ENCODE measurements at regions not wholly inside any gene's neighbourhood (a gene's known extent, or its start where the extent isn't known, plus 50 kb on each side); places are given as distances from the start of the nearest gene placed in this dataset.
"Not testable (repeated sequence)": the region's sequence is repeated elsewhere in the genome, so short reads cannot be mapped to it uniquely, and the experiment has no call there.

GRCh38 chr2:89818873-89819272 lies 1127.4 kb downstream of the RPIA start:
- no peak overlapping the region for H3K27ac Mint-ChIP-seq

GRCh38 chr2:89819809-89820208 lies 1128.3 kb downstream of the RPIA start:
- no peaks in the 10 kb centered on the region for H3K9me3 Mint-ChIP-seq
- no peaks in the 10 kb centered on the region for H3K4me1 Mint-ChIP-seq (ENCODE audit: low read depth)
- H3K27ac Mint-ChIP-seq = no peak overlapping the region
- no peaks in the 10 kb centered on the region for H3K27me3 Mint-ChIP-seq (ENCODE audit: low read depth)
- no peak overlapping the region for H3K4me3 Mint-ChIP-seq
- DNase-seq (ENCODE audit: low spot score) = no peak
- peaks cover 53% of the 10 kb centered on the region for H3K36me3 Mint-ChIP-seq (ENCODE audit: low read depth)

More at GRCh38 chr2:89818873-89819272, 1127.4 kb downstream of the RPIA start:
- H3K27me3 Mint-ChIP-seq (ENCODE audit: low read depth) = no peaks in the 10 kb centered on the region
- H3K4me3 Mint-ChIP-seq = no peak overlapping the region
- H3K4me1 Mint-ChIP-seq (ENCODE audit: low read depth) = no peaks in the 10 kb centered on the region
- H3K36me3 Mint-ChIP-seq (ENCODE audit: low read depth) = peaks cover 54% of the 10 kb centered on the region
- DNase-seq (ENCODE audit: low spot score) = no peak
- H3K9me3 Mint-ChIP-seq = no peaks in the 10 kb centered on the region

GRCh38 chr2:89820248-89820647 lies 1128.8 kb downstream of the RPIA start:
- Mint-ChIP-seq H3K9me3 (no peaks in the 10 kb centered on the region), H3K4me1 (ENCODE audit: low read depth) (no peaks in the 10 kb centered on the region), H3K36me3 (ENCODE audit: low read depth) (peaks cover 50% of the 10 kb centered on the region), H3K27ac (no peak overlapping the region), H3K27me3 (ENCODE audit: low read depth) (no peaks in the 10 kb centered on the region), H3K4me3 (no peak overlapping the region)
- no peak for DNase-seq (ENCODE audit: low spot score)

GRCh38 chr2:89821455-89821945 lies 1130.0 kb downstream of the RPIA start:
- Mint-ChIP-seq H3K27me3 (ENCODE audit: low read depth) (no peaks in the 10 kb centered on the region), H3K27ac (no peak overlapping the region), H3K4me1 (ENCODE audit: low read depth) (no peaks in the 10 kb centered on the region), H3K36me3 (ENCODE audit: low read depth) (peaks cover 51% of the 10 kb centered on the region), H3K9me3 (no peaks in the 10 kb centered on the region), H3K4me3 (no peak overlapping the region)
- no peak for DNase-seq (ENCODE audit: low spot score)

- H3K36me3 Mint-ChIP-seq (ENCODE audit: low read depth) = peaks cover 51% of the 10 kb centered on the region
- not testable (repeated sequence) for H3K27me3 Mint-ChIP-seq (ENCODE audit: low read depth); H3K9me3 Mint-ChIP-seq; H3K4me1 Mint-ChIP-seq (ENCODE audit: low read depth); H3K27ac Mint-ChIP-seq; H3K4me3 Mint-ChIP-seq; DNase-seq (ENCODE audit: low spot score)
Measured at GRCh38 chr2:89822342-89822741, 1130.9 kb downstream of the RPIA start.

DNA sequence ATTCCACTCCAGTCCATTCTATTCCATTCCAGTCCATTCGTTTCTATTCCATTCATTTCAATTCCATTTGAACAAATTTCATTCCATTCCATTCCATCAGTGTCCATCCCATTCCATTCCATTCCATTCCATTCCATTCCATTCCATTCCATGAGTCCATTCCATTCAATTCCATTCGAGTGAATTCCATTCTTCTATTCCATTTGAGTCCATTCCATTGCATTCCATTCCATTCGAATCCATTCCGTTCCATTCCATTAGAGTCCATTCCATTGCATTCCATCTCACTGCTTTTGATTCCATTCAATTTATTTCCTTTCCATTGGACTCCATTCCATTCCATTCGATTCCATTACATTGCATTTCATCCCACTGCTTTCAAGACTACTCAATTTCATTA lies 1132.1 kb downstream of the RPIA start:
- Mint-ChIP-seq H3K4me3 (no peak overlapping the region), H3K9me3 (no peaks in the 10 kb centered on the region), H3K27me3 (ENCODE audit: low read depth) (no peaks in the 10 kb centered on the region), H3K36me3 (ENCODE audit: low read depth) (peaks cover 44% of the 10 kb centered on the region), H3K27ac (no peak overlapping the region), H3K4me1 (ENCODE audit: low read depth) (no peaks in the 10 kb centered on the region)
- DNase-seq (ENCODE audit: low spot score) = no peak

- Mint-ChIP-seq H3K9me3 (no peaks in the 10 kb centered on the region), H3K36me3 (ENCODE audit: low read depth) (peaks cover 35% of the 10 kb centered on the region), H3K27ac (no peak overlapping the region), H3K27me3 (ENCODE audit: low read depth) (no peaks in the 10 kb centered on the region), H3K4me3 (no peak overlapping the region), H3K4me1 (ENCODE audit: low read depth) (no peaks in the 10 kb centered on the region)
- DNase-seq (ENCODE audit: low spot score) = no peak
Measured at GRCh38 chr2:89825034-89825433, 1133.6 kb downstream of the RPIA start.

- H3K4me3 Mint-ChIP-seq = not testable (repeated sequence)
Measured at GRCh38 chr2:89826741-89827140, 1135.3 kb downstream of the RPIA start.

DNA sequence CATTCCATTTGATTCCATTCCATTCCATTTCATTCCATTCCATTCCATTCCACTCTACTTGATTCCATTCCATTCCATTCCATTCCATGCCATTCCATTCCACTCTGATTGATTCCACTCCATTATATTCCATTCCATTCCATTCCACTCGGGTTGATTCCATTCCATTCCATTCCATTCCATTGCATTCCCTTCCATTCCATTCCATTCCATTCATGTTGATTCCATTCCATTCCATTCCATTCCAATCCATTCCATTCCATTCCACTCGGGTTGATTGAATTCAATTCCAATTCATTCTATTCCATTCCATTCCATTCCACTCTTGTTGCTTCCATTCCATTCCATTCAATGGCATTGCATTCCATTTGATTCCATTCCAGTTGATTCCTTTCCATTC lies 1136.4 kb downstream of the RPIA start:
- H3K4me3 Mint-ChIP-seq; H3K9me3 Mint-ChIP-seq; H3K4me1 Mint-ChIP-seq (ENCODE audit: low read depth); H3K27me3 Mint-ChIP-seq (ENCODE audit: low read depth); DNase-seq (ENCODE audit: low spot score); H3K27ac Mint-ChIP-seq: not testable (repeated sequence)
- H3K36me3 Mint-ChIP-seq (ENCODE audit: low read depth) = peaks cover 26% of the 10 kb centered on the region

More at GRCh38 chr2:89826741-89827140, 1135.3 kb downstream of the RPIA start:
- not testable (repeated sequence) for DNase-seq (ENCODE audit: low spot score); H3K27ac Mint-ChIP-seq; H3K27me3 Mint-ChIP-seq (ENCODE audit: low read depth); H3K4me1 Mint-ChIP-seq (ENCODE audit: low read depth); H3K9me3 Mint-ChIP-seq
- peaks cover 31% of the 10 kb centered on the region for H3K36me3 Mint-ChIP-seq (ENCODE audit: low read depth)

GRCh38 chr2:89828416-89828815 lies 1136.9 kb downstream of the RPIA start:
- H3K9me3 Mint-ChIP-seq, H3K27ac Mint-ChIP-seq: not testable (repeated sequence)

GRCh38 chr2:89828961-89829631 lies 1137.6 kb downstream of the RPIA start:
- not testable (repeated sequence) for H3K4me3 Mint-ChIP-seq; H3K4me1 Mint-ChIP-seq (ENCODE audit: low read depth); H3K27ac Mint-ChIP-seq; DNase-seq (ENCODE audit: low spot score); H3K9me3 Mint-ChIP-seq; H3K27me3 Mint-ChIP-seq (ENCODE audit: low read depth)
- H3K36me3 Mint-ChIP-seq (ENCODE audit: low read depth) = peaks cover 28% of the 10 kb centered on the region

More at GRCh38 chr2:89828416-89828815, 1136.9 kb downstream of the RPIA start:
- not testable (repeated sequence) for H3K27me3 Mint-ChIP-seq (ENCODE audit: low read depth); H3K4me1 Mint-ChIP-seq (ENCODE audit: low read depth); H3K4me3 Mint-ChIP-seq; DNase-seq (ENCODE audit: low spot score)
- H3K36me3 Mint-ChIP-seq (ENCODE audit: low read depth) = peaks cover 28% of the 10 kb centered on the region

DNA sequence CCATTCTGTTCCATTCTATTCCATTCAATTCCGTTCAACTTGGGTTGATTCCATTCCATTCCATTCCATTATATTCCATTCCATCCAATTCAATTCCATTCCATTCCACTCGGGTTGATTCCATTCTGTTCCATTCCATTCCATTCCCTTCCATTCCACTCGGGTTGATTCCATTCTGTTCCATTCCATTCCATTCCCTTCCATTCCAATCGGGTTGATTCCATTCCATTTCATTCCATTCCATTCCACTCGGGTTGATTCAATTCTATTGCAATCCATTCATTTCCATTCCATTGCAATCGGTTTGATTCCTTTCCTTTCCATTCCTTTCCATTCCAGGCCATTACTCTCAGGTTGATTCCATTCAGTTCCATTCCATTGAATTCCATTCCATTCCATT lies 1138.4 kb downstream of the RPIA start:
- Mint-ChIP-seq H3K4me1 (ENCODE audit: low read depth) (no peaks in the 10 kb centered on the region), H3K4me3 (no peak overlapping the region), H3K27ac (no peak overlapping the region), H3K36me3 (ENCODE audit: low read depth) (peaks cover 31% of the 10 kb centered on the region), H3K27me3 (ENCODE audit: low read depth) (no peaks in the 10 kb centered on the region), H3K9me3 (no peaks in the 10 kb centered on the region)
- DNase-seq (ENCODE audit: low spot score) = no peak

DNA sequence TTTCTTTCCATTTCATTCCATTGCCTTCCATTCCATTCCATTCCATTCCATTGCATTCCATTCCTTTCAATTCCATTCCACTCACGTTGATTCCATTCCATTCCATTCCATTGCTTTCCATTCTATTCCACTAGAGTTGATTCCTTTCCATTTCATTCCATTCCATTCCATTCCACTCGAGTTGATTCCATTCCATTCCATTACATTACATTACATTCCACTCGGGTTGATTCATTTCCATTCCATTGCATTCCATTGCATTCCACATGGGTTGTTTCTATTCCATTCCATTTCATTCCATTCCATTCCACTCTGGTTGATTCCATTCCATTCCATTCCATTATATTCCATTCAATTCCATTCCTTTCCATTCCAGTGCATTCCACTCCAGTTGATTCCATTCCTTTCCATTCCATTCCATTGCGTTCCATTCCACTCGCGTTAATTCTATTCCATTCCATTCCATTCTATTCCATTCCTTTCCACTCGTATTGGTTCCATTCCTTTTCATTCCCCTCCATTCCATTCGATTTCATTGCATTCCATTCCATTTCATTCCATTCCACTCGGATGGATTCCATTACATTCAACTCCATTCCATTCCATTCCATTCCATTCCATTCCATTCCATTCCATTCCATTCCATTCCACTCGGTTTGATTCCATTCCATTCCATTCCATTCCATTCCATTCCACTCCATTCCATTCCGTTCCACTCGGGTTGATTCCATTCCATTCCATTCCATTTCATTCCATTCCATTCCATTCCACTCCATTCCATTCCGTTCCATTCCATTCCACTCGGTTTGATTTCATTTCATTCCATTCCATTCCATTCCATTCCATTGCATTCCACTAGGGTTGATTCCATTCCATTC lies 1139.1 kb downstream of the RPIA start:
- H3K4me3 Mint-ChIP-seq; H3K9me3 Mint-ChIP-seq; DNase-seq (ENCODE audit: low spot score); H3K4me1 Mint-ChIP-seq (ENCODE audit: low read depth); H3K27me3 Mint-ChIP-seq (ENCODE audit: low read depth); H3K27ac Mint-ChIP-seq: not testable (repeated sequence)
- H3K36me3 Mint-ChIP-seq (ENCODE audit: low read depth) = peaks cover 31% of the 10 kb centered on the region

Data from T-helper 2 cell treated with Interferon-gamma antibody and Interleukin-4, amounts not matched to agents 5 μg/mL and 100 μg/mL, for 36 hours (primary cell).